A673 (cell line): ENCODE measurements at regions not wholly inside any gene's neighbourhood (a gene's known extent, or its start where the extent isn't known, plus 50 kb on each side); places are given as distances from the start of the nearest gene placed in this dataset.

ENCODE experiments used
- BruUV-seq: library from RNA; stranded (reverse); fragments of 400-500 nt; replicated peaks from 2 replicates; lab custom pipeline; 2021; lab: Mats Ljungman, UMichigan
- CTCF ChIA-PET: fragments of 300-600 bp; sonication (Branson Sonifier 250); formaldehyde crosslinking; loops from one replicate; lab custom pipeline; 2022; ENCODE audit warnings: antibody characterized with exemption; lab: Charles Lee
- POLR2A ChIA-PET: fragments of 300-600 bp; sonication (Branson Sonifier 250); formaldehyde crosslinking; loops from one replicate; lab custom pipeline; 2022; ENCODE audit warnings: antibody characterized with exemption; ENCODE audit not compliant: low non-redundant PET; lab: Charles Lee
- DNase-seq: peaks from one replicate; pipeline ENCODE4 v3.0.0-alpha.2; 2015; ENCODE audit warnings: low spot score
- H3K27ac ChIP-seq: fragments of 200-600 bp; sonication (generic); 2 replicates; pipeline ENCODE4 v1.5.1; 2016; ENCODE audit warnings: mixed run types, low read depth, mild to moderate bottlenecking, mixed read lengths, antibody characterized with exemption, low read length; ENCODE audit not compliant: poor library complexity, severe bottlenecking
- H3K27me3 ChIP-seq: fragments of 200-600 bp; sonication (generic); replicated peaks from 2 replicates; pipeline ENCODE4 v1.6.1; 2017; ENCODE audit warnings: mixed run types, low read depth, mild to moderate bottlenecking, mixed read lengths, antibody characterized with exemption, low read length; ENCODE audit not compliant: insufficient read depth, poor library complexity
- H3K36me3 ChIP-seq: fragments of 200-600 bp; sonication (generic); 2 replicates; pipeline ENCODE4 v1.6.1; 2016; ENCODE audit warnings: mixed run types, mild to moderate bottlenecking, mixed read lengths, antibody characterized with exemption, low read length; ENCODE audit not compliant: insufficient read depth, poor library complexity, severe bottlenecking
- H3K4me1 ChIP-seq: fragments of 200-600 bp; sonication (generic); 2 replicates; pipeline ENCODE4 v1.6.1; 2017; ENCODE audit warnings: mixed run types, mild to moderate bottlenecking, mixed read lengths, antibody characterized with exemption, low read length; ENCODE audit not compliant: insufficient read depth, poor library complexity, severe bottlenecking
- H3K4me3 ChIP-seq: fragments of 200-600 bp; sonication (generic); 2 replicates; pipeline ENCODE4 v1.5.1; 2016; ENCODE audit warnings: low read depth, mixed run types, mild to moderate bottlenecking, mixed read lengths, low read length; ENCODE audit not compliant: poor library complexity, severe bottlenecking
- H3K9me3 ChIP-seq: fragments of 200-600 bp; sonication (generic); 2 replicates; pipeline ENCODE4 v1.6.1; 2016; ENCODE audit warnings: mixed run types, low read depth, mild to moderate bottlenecking, mixed read lengths, antibody characterized with exemption, low read length; ENCODE audit not compliant: poor library complexity, severe bottlenecking
- EZH2 ChIP-seq: fragments of 200-600 bp; sonication (generic); IDR thresholded peaks from 2 replicates; pipeline ENCODE4 v1.6.1; 2017; ENCODE audit warnings: borderline replicate concordance, low read depth, mild to moderate bottlenecking, mixed read lengths, antibody characterized with exemption, low read length; ENCODE audit not compliant: poor library complexity, severe bottlenecking
- intact Hi-C: fragments of 100-400 bp; cut with micrococcal nuclease; formaldehyde crosslinking; loops from one replicate; pipeline ENCODE4 v1.10.0; 2022; ENCODE audit not compliant: unreplicated experiment
- TF ChIP-seq, protein P1 (sequence below): fragments of 300-800, 200-600 bp; sonication (generic); conservative IDR thresholded peaks from 2 replicates; pipeline ENCODE4 v1.5.1; 2017; ENCODE audit warnings: low read depth, mild to moderate bottlenecking, antibody characterized with exemption, low read length, moderate library complexity, mixed read lengths

DNA sequence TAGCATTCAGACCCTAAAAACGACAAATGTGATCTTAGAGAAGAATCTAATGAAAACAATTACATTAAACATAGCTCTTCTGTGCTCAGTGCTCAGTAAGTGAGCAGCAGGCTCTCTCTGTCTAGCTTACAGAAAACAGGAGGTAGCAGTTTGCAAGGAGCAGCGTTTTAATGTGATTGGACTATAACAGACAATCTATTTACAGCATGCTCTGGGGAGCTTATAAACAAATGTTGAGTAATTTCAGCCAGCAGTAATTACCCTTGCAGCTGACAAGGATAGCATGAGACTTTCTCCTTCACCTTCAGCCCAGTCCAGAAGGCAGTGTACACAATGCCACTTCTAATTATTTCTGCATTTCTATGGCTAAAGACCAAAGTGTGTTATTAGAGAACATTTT is 270.4 kb downstream of the FIGN start:
- Histone ChIP-seq H3K36me3 (no peaks in the 10 kb centered on the region), H3K4me3 (no peak overlapping the region), H3K4me1 (no peaks in the 10 kb centered on the region), H3K27me3 (peaks cover 60% of the 10 kb centered on the region), H3K27ac (no peak overlapping the region), H3K9me3 (no peaks in the 10 kb centered on the region)
- intact Hi-C loops, result no loop called here
- no peak for DNase-seq
- ChIA-PET CTCF (no interaction called here), POLR2A (no interaction called here)
- no peak for TF ChIP-seq EZH2
- TF ChIP-seq, protein P1, sequence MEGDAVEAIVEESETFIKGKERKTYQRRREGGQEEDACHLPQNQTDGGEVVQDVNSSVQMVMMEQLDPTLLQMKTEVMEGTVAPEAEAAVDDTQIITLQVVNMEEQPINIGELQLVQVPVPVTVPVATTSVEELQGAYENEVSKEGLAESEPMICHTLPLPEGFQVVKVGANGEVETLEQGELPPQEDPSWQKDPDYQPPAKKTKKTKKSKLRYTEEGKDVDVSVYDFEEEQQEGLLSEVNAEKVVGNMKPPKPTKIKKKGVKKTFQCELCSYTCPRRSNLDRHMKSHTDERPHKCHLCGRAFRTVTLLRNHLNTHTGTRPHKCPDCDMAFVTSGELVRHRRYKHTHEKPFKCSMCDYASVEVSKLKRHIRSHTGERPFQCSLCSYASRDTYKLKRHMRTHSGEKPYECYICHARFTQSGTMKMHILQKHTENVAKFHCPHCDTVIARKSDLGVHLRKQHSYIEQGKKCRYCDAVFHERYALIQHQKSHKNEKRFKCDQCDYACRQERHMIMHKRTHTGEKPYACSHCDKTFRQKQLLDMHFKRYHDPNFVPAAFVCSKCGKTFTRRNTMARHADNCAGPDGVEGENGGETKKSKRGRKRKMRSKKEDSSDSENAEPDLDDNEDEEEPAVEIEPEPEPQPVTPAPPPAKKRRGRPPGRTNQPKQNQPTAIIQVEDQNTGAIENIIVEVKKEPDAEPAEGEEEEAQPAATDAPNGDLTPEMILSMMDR, result no peak
- no TSS peak for BruUV-seq

GRCh38 chr2:163463411-163463810 is 272.4 kb downstream of the FIGN start:
- Histone ChIP-seq H3K4me3 (no peak overlapping the region), H3K27ac (no peak overlapping the region), H3K27me3 (peaks cover 42% of the 10 kb centered on the region), H3K4me1 (no peaks in the 10 kb centered on the region), H3K36me3 (no peaks in the 10 kb centered on the region), H3K9me3 (no peaks in the 10 kb centered on the region)
- no TSS peak for BruUV-seq
- no peak for TF ChIP-seq EZH2
- TF ChIP-seq, protein P1, result no peak
- DNase-seq, result no peak
- intact Hi-C loops, result no loop called here
- ChIA-PET CTCF (no interaction called here), POLR2A (no interaction called here)

DNA sequence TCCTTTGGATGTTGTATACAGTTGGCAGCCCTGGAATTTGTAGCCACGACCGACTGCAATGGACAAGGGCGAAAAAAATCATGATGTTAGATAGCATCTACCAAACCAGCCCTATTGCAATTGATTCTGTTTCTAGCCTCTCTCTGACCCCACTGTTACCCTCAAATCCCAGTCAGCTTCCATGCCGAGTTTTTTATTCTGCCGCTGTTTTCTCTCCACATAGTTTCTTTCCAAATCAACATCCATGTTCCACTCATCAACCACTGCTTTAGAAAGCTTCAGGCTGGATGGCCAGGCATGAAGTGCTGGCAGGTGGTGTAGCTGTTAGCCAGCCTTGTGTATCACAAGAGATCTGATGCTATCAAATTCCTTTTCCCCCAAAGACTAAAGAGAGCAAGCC is 272.8 kb downstream of the FIGN start:
- no peak for DNase-seq
- intact Hi-C loops, result no loop called here
- Histone ChIP-seq H3K4me3 (no peak overlapping the region), H3K27ac (no peak overlapping the region), H3K36me3 (no peaks in the 10 kb centered on the region), H3K27me3 (peaks cover 38% of the 10 kb centered on the region), H3K4me1 (no peaks in the 10 kb centered on the region), H3K9me3 (no peaks in the 10 kb centered on the region)
- no TSS peak for BruUV-seq
- ChIA-PET CTCF (no interaction called here), POLR2A (no interaction called here)
- TF ChIP-seq, protein P1, result no peak
- TF ChIP-seq EZH2, result no peak
